ENCODE measurements at regions not wholly inside any gene's neighbourhood (a gene's known extent, or its start where the extent isn't known, plus 50 kb on each side); places are given as distances from the start of the nearest gene placed in this dataset.

DNA sequence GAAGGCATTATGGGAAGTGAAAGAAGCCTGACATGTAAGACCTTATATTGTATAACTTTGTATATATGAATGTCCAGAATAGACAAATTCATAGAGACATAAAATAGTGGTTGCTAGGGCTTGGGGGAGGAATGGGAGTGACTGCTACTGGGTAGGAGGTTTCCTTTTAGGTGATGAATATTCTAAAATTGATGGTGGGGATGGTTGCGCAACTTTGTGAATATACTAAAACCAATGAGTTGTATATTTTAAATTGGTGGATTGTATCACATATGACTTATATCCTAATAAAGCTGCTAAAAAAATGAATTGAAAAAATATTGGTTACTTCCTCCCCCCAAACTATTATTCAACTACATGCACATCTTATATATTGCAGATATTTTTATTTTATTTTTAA is 70.0 kb downstream of the UCHL1 start:
- intact Hi-C loops (cut with DNase I): no loop called here
- no peaks in the 10 kb centered on the region for H3K9me3 ChIP-seq
- H3K4me1 ChIP-seq: no peaks in the 10 kb centered on the region
- no peak overlapping the region for H3K27ac ChIP-seq
- no peak overlapping the region for H3K4me3 ChIP-seq
- no peak for DNase-seq
- 96 to 100% methylated on average over 1 of the region's 1 CpG for WGBS, 2 donors
- TF ChIP-seq CTCF (IDR thresholded peaks at IDR 0.05): no peak
- no peaks in the 10 kb centered on the region for H3K27me3 ChIP-seq
- H3K36me3 ChIP-seq: no peaks in the 10 kb centered on the region

DNA sequence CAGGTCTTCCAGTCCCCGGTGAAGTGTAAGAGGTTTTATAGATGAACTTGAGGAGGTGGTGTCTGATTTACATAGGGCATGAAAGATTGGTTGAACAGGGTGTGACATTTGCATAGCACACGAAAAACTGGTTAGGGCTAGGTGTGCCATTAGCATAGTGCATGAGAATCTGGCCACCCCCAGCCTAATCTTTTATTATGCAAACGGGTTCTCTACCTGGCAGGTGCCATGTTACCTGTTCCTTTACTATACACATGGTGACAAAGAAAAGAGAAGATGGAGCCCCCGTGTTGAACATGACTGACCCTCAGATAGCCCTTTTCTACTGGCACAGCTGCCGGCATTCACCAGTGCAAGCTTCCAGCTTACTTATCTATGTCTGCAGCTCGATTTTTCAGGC is 71.0 kb downstream of the UCHL1 start:
- Histone ChIP-seq H3K9me3 (no peaks in the 10 kb centered on the region), H3K36me3 (no peaks in the 10 kb centered on the region), H3K27me3 (no peaks in the 10 kb centered on the region), H3K27ac (no peak overlapping the region), H3K4me1 (no peaks in the 10 kb centered on the region), H3K4me3 (no peak overlapping the region)
- intact Hi-C loops (cut with DNase I): no loop called here
- no peak for DNase-seq
- TF ChIP-seq POLR2A (IDR thresholded peaks at IDR 0.05): no peak
- TF ChIP-seq EP300 (IDR thresholded peaks at IDR 0.05): no peak
- TF ChIP-seq POLR2AphosphoS5 (IDR thresholded peaks at IDR 0.05): no peak
- TF ChIP-seq CTCF (IDR thresholded peaks at IDR 0.05): no peak
- WGBS, 2 donors: 64 to 80% methylated on average over 6 of the region's 6 CpGs

- intact Hi-C loops (cut with DNase I): no loop called here
- no peak for DNase-seq
- no peak overlapping the region for H3K4me3 ChIP-seq
- H3K4me1 ChIP-seq: no peaks in the 10 kb centered on the region
- no peaks in the 10 kb centered on the region for H3K36me3 ChIP-seq
- TF ChIP-seq CTCF (IDR thresholded peaks at IDR 0.05): no peak
- TF ChIP-seq POLR2A (IDR thresholded peaks at IDR 0.05): no peak
- no peak for TF ChIP-seq POLR2AphosphoS5 (IDR thresholded peaks at IDR 0.05)
- TF ChIP-seq EP300 (IDR thresholded peaks at IDR 0.05): no peak
- no peaks in the 10 kb centered on the region for H3K9me3 ChIP-seq
- H3K27ac ChIP-seq: no peak overlapping the region
- WGBS, 2 donors: 83 to 89% methylated on average over 4 of the region's 4 CpGs
- H3K27me3 ChIP-seq: no peaks in the 10 kb centered on the region
These were observed 72.6 kb downstream of the UCHL1 start for GRCh38 chr4:41329361-41329760.

DNA sequence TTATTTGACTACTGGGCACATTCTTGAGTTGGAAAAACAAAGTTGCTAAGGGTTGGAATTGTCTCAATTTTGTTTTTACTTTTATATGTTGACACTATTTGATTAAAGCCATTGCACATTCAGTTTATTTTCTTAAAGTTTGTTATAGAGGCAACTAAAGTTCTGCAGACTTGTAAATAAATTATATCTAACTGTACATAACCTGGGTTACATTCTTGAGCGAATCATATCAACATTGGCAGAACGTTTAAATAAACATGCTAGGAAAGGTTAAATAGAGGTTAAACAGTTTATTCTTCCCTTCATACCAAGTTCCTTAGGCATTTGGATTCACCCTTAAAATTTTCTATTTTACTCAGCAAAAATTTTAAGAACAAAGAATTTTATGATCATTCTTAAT is 74.5 kb downstream of the UCHL1 start:
- no peak for TF ChIP-seq POLR2AphosphoS5 (IDR thresholded peaks at IDR 0.05)
- TF ChIP-seq CTCF (IDR thresholded peaks at IDR 0.05): no peak
- no peak for TF ChIP-seq POLR2A (IDR thresholded peaks at IDR 0.05)
- no peak for TF ChIP-seq EP300 (IDR thresholded peaks at IDR 0.05)
- no peaks in the 10 kb centered on the region for H3K9me3 ChIP-seq
- H3K4me3 ChIP-seq: no peak overlapping the region
- no peaks in the 10 kb centered on the region for H3K27me3 ChIP-seq
- 8 to 19% methylated on average over 2 of the region's 2 CpGs for WGBS, 2 donors
- no peaks in the 10 kb centered on the region for H3K36me3 ChIP-seq
- H3K4me1 ChIP-seq: no peaks in the 10 kb centered on the region
- no peak overlapping the region for H3K27ac ChIP-seq
- intact Hi-C loops (cut with DNase I): no loop called here
- no peak for DNase-seq

DNA sequence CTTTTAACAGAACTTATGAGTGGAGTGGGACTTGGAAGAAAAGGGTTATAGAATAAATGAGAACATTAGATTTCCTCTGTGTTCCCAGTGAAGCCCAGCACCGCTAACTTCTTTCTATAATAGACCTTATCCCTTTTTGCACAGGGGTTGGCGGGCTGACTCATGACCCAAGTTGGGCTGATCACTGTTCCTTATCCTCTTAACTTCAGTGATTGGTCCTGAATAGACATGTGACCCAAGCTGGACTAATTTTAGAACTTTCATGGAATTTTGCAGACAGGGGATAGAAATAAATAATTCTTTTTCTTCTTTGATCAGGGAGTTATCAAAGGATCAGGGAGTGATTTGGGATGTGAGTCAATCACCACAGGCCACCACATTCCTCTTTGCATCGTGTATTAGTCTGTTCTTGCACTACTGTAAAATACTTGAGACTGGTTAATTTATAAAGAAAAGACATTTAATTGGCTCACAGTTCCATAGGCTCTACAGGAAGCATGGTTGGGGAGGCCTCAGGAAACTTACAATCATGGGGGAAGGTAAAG is 75.9 kb downstream of the UCHL1 start:
- H3K36me3 ChIP-seq: no peaks in the 10 kb centered on the region
- intact Hi-C loops (cut with DNase I): no loop called here
- WGBS, 2 donors: 58 to 63% methylated on average over 3 of the region's 3 CpGs
- H3K4me1 ChIP-seq: no peaks in the 10 kb centered on the region
- DNase-seq: no peak
- TF ChIP-seq CTCF (IDR thresholded peaks at IDR 0.05): no peak
- TF ChIP-seq POLR2AphosphoS5 (IDR thresholded peaks at IDR 0.05): no peak
- TF ChIP-seq EP300 (IDR thresholded peaks at IDR 0.05): no peak
- no peak for TF ChIP-seq POLR2A (IDR thresholded peaks at IDR 0.05)
- H3K4me3 ChIP-seq: no peak overlapping the region
- no peaks in the 10 kb centered on the region for H3K27me3 ChIP-seq
- H3K9me3 ChIP-seq: no peaks in the 10 kb centered on the region
- no peak overlapping the region for H3K27ac ChIP-seq

All from sigmoid colon (tissue), 6 donors.